ENCODE measurements at regions not wholly inside any gene's neighbourhood (a gene's known extent, or its start where the extent isn't known, plus 50 kb on each side); places are given as distances from the start of the nearest gene placed in this dataset.

DNA sequence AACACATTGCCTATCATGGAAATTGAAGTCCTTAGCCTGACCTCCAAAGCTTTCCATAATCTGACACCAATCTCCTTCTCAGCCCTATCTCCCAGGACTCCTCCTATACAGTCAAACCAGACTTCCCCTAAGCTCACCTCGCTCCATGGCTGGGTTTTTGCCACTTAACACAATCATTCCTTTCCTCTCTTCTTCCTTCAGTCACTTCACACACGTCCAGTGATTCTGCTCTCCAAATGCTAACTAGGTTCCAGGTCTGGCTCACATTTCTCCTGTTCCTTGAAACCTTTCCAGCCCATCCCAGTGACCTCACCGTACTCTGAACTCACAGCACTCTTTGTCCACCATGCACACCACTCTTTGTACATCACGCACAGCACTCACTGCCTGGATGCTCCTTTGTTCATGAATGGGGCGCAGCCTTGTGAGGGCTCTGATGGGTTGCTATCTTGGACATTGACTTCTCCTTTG lies 98.4 kb downstream of the GLUL start:
- no peak for DNase-seq (ENCODE audit: low read depth)

DNA sequence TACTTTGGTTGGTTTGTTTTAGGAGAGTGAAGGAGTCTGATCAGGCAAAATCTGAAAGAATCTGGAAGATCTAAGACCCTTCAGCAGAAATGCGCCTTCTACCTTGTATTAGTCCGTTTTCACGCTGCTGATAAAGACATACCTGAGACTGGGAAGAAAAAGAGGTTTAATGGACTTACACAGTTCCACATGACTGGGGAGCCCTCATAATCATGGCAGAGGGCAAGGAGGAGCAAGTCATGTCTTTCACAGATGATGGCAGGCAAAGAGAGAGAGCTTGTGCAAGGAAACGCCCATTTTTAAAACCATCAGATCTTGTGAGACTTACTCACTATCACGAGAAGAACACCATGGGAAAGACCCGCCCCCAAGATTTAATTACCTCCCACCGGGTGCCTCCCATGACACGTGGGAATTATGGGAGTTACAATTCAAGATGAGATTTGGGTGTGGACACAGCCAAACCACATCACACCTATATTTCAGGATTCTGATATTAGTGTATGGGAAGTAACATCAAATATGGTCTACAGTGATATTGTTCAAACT lies 99.3 kb downstream of the GLUL start:
- DNase-seq (ENCODE audit: low read depth): no peak

DNA sequence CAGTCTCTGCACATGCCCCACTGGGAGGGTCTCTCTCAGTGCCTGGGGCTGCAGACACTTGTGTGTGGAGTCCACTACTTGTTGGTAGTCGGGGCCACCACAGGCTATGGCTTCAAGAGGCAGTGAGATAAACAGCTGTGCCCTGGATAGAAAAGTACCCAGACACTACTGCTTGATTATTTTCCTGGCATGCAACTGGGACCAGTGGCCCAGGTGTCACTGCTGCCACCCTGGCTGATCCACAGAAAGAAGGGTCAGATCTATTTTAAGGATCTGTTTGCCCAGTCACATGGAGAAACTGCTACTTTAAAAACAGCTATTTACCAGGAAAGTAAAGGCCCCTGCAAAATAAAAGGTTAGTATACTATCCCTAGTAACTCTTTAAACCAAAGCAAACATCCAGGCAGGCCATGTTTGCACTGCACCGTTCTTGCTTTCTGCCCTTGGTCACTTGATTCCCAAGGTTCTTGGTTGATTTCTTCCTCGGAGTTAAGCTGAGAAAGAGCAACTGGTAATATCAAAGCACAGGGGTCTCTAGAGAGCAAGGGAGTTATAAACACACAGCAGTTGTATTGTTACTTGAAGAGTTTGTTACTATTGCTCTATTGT lies 99.9 kb downstream of the GLUL start:
- DNase-seq (ENCODE audit: low read depth): no peak

DNA sequence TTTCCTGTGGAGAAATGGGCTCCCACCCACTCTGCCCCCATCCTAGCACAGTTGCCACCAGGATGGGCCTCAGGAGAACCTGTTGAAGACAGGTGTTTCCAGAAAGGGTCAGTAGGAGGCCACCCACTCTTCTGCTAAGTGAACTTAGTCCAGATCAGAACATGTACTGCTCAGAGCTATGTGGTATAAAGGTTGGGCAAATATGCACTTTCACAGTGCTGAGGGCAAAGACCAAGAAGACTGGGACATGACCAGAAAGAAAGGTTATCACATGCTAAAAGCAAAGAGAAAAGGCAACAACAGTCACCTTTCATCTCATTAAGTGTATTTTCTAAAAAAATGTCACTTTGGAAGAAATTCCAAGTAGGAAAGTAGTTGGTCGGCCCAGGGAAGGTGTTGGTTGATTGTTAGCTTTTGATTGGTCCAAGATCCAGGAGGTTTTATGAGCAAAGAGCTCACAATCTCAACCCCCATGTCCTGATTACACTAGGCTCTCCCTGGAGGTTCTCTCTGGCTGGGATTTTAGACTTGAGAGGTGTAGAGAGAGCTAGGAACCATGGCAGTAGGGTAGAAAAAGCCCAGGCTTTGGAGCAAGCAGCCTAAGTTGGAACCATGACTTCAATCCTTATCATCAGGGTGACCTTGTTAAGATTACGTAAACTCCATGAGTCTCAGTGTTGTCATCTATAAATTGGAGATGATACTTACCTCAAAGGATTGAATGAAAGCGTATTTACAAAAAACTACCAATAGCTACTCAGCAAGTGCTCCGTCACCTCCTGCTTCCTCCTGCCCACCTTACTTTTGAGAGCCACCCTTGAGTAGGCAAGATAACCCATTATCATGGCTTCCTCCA lies 102.6 kb downstream of the GLUL start:
- DNase-seq (ENCODE audit: low read depth): no peak

DNA sequence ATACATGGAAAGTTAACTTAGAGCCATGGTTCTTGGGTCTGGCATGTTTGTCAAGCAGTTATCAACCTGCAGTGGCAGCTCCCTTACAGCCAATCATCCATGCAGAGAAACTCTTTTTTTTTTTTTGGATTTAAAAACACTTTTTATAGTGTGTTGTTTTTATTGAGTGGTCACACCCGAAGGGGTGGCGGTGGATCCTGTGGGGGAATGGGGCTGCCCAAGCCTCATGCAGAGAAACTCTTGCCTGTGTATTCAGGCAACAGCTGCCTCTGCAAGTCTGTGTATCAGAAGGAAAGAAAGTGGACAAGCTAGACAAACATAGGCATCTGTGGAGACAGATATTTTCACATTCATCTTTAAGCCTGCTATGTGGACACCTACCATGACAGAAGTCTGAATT lies 104.8 kb downstream of the GLUL start:
- no peak for DNase-seq (ENCODE audit: low read depth)

DNA sequence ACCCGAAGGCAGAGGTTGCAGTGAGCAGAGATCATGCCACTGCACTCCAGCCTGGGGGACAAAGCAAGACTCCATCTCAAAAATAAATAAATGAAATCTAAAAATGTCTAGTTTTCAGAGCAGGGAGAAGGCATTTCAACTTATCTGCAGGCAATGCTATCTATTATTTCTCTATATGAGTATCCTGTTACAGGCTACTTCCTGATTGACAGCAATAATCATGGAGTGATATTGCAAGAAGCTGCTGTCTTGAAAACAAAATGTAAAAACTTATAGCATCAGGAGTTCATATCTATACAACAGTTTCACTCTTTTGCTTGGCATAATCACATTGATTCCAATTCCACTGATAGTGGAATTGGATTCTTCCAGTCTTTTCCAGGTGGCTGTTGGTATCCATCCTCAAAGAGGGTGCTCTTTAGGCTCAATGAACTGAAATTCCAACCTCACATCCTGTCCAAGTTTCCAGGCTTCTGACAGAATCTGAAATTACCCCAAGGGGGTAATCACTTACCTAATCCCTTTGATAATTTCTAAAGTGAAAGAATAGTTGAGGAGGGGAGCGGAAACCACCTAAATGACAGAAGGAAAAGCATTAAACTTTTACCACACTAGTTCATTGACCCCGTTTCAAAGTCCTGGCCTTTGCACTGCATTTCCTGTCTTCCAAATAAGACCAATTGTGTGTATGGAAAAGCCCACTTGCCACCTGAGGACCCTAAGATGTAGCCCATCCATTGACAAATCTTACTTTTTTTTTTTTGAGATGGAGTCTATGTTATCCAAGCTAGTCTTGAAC lies 107.6 kb downstream of the GLUL start:
- no peak for DNase-seq (ENCODE audit: low read depth)

DNA sequence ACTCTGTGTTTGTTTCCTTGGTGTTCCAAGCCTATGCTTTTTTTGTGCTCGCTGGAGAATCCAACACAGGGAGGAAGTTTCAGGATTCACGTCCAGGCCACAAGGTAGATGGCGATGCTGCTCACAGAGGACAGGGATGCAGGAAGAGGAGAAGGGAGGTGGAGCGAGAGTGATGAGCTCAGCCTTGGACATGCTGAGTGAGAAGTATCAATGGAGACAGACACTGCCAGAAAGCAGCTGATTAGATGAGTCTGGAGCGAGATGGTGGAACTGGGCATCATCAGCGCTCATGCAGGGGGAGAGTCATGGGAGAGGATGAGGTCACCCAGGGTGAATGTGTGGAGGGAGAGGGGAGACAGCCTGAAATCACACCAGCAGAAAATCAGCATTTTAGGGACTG lies 110.0 kb downstream of the GLUL start:
- no peak for DNase-seq (ENCODE audit: low read depth)

DNA sequence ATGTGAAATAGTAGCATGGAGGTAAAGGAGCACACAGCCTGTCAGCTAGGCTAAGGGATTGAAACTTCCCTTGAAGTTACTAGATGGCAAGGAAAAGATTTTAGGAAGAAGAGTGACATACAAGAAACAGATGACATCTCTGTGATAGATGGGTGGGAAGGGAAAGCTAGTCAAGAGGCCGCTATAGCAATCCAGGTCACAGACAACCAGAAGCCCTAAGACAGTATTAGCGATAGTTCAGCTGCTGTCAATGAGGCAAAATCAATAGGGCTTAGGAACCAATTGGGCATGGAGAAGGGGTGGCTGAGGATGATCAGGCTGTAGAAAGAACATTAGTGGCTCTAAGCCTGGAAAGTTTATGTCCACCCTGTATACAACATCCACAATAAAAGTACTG lies 111.1 kb downstream of the GLUL start:
- DNase-seq (ENCODE audit: low read depth): no peak

DNA sequence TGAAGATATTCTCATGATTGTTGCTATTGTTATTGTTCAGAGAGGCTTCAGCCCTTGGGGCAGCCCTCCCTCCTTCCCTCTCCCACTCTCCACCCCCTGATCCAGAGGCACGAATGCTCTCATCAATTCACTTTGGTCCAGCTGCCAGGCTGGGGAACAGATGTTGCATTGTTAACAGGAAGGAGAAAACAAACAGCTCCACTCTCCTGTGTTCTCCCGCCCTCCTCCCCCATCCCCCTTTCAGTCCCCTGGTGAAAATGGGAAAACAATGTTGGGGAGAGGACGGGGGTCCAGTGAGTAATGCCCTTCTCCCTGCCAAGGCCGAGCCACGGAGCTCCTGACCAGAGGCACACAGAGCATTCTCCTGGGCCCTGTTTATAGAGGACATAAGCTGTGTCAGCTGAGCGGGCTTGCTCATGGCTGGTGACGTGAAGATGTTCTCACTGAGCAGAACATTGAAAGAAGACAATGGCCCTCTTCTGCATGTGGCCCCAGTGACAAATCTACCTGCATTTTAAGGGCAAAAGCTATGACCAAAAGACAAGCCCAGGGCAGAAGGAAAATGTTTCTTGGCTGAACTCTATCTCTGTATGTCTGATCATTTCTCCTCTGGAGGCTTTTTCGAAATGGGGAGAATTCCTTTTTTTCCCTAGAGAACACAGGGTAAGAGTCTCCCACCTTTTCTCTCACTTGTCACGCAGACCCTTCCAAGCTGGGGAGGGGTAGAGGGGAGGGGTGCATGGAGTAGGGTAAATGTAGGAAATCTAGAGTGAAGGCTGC lies 111.7 kb downstream of the GLUL start:
- no peak for DNase-seq (ENCODE audit: low read depth)

DNA sequence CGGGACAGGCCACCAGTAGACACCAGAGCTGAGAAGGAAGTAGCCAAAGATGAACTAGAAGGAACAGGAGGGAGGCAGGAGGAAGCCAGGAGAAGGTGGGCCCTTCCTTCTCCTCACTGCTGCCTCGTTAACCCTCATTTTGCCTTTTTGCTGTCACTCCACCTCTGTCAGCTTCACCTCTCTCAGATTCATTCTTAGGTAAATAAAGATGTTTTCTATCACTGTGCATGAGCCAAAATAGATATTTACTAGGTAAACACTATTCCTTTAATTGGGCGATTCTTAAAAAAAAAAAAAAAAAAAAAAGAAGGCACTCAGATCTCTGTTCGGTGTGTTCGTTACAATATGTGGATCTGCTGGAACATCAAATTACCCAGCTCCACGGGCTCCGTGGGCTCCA lies 112.3 kb downstream of the GLUL start:
- no peak for DNase-seq (ENCODE audit: low read depth)

DNA sequence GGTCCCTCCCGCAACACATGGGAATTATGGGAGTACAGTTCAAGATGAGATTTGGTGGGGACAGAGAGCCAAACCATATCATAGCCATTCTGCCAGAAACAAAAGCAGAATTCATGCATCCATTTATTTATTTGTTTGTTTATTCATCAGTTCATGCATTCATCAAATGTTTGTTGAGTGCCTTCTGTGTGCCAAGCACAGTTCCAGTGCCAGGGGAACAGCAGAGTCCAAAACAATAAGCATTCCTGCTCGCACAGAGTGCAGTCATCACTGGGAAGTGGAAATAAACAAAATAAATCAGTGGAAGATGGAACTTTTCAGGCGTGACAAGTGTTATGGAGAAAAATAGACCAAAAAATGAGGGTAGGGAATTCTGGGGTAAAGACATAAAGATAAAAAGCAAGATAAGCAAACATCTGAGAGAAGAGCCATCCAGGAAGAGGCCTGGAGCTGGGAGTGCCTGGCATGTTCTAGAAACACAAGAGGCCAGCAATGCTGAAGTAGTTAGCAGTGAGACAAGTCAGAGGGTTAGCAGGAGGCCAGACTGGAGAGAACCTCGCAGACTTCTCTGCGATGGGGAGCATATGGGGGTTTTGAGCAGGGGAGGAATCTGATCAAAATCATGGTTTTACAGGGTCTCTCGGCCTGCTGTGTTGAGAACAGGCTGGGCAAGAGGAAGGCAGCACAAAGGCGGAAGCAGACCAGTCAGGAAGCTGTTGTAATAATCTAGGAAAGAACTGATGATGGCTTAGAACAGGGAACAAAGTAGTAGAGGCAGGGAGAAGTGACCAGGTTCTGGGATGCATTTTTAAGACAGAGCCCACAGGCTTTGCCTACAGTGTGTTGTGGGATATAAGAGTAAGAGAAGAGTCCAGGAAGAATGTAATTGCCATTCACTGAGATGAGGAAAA lies 113.2 kb downstream of the GLUL start:
- no peak for DNase-seq (ENCODE audit: low read depth)

DNA sequence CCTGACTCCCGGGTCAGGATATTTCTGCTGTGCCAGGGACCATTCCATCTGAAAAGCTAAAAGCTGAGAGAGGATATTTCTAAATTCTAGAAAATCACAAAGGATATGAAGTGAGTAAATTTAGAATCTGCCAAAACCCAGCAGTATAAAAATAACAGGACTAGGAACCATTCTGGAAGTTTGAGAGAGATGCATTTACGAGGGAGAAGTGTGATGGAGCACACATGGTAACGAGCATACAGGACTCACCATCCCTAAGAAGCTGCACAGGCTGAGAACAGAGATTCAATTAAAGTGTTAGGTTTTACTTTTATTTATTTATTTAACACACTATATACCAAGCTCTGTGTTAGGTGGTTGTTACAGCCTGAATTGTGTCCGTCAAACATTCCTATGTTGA lies 116.3 kb downstream of the GLUL start:
- DNase-seq (ENCODE audit: low read depth): no peak

DNA sequence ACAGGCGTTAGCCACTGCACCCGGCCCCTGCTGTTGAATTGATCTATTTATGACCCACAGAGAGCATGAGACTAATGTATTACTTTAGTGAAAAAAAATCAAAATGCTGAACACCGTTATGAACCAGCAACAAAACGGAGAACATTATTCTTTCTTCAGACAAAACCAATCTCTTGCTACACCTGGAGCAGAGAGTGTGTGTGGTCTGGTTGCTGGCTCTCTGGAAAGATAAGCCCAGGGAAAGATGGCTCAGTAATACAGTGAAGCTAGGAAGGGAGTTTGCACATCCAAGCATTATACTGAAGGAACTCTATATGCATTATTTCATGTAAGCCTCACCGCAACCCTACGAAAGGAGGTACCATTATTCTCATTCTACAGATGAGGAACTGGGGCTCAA lies 117.0 kb downstream of the GLUL start:
- DNase-seq (ENCODE audit: low read depth): no peak

DNA sequence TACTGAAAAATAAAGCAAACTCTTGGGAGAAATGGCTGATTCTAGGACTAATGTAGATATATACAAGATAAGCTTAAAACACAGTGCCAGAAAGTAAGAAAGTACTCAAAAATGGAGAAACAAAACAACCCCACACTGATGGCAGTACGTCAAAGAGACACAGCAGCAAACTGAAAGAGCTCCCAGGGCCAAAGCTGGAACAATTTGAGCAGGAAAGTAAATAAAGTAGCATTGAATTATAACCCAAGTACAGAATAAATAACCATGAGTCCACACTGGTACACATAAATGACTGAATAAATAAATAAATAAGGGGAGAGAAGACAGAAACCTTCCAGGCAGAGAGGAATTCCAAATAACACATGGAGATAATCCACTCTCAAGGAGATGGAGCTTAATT lies 120.9 kb downstream of the GLUL start:
- DNase-seq (ENCODE audit: low read depth): no peak

DNA sequence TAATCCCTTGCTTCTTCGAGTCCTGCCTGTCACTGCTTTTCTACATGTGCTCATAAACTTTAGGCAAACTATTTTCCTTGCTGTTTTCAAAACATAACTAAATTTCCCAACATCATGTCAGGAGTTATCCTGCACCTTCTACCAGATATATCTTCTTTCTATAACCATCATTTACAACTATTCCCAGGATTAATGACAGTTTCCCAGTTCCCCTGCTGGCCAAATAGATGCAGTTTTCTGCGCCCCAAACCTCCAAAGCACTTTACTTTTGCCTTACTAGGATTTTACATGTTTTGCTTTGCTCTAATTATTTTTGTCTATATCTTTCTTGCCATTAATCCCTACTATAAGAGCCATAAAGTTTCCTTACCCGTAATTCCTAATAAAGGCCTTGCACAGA lies 122.5 kb downstream of the GLUL start:
- DNase-seq (ENCODE audit: low read depth): no peak

DNA sequence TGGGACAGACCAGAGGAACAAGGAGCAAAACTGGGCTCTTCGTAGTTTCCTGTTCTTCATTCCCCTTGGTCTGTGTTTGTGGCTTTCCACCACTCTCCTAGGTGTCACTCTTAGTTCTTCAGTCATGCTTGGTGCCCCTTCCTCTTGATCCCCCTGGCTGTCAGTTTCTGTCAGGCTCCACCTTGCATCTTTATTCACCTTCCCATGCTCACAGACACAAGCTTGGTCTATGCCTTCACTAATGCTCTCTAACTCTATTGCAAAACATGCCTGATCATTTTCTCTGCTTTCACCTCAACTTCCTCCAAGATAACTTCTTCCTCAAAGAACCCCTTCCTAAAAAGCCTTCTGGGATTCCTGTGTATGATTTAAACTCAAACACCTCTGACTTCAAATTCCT lies 122.9 kb downstream of the GLUL start:
- DNase-seq (ENCODE audit: low read depth): no peak

DNA sequence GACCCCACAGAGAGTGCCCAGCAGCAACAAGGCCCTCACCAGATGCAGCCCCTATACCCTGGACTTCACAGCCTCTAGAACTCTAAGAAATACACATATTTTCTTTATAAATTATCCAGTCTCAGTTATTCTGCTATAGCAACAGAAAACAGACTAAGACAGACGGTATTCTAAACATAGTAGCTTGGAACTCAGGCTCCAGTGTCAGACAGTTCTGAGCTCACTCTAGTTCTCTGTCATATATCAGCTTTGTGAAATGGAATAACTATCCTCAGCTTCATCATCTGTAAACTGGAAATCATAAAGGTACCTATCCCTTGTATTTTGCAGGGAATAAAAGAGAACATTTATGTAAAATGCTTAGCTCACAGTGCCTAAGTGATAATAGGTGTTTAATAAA lies 127.4 kb downstream of the GLUL start:
- no peak for DNase-seq (ENCODE audit: low read depth)

DNA sequence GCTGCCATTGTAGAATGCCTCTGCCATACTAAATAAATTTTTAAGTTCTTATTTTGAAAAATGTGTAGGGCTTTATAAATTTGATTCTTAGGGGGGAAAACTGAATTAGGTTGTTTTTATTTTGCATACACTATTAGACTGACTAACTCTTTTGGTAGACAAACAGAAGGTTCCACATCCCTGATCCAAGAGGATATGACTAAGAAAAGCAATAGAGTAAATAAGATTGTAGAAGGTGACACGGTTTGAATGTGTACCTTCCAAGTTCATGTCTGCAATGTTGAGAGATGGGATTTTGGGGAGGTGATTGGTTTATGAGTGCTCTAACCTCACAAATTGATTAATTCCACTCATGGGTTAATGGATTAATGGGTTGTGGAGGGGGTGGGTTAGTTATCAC lies 127.9 kb downstream of the GLUL start:
- DNase-seq (ENCODE audit: low read depth): no peak

DNA sequence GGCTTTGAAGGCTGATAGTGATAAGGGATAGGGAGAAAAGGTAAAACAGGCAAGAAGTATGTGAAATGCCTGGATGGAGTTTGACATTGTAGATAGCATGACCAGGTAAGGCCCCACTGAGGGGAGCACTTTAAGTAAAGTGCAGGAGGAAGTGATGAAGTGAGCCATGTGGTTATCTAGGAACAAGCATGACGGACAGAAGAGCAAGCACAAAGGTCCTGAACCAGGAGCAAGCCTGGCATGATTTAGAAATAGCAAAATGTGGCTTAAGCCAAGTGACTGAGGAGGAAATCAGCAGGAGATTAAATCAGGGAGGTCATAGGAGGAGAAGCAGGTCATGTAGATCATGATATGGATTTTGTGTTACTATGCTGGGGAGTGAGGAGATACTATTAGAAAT lies 129.2 kb downstream of the GLUL start:
- DNase-seq (ENCODE audit: low read depth): no peak

DNA sequence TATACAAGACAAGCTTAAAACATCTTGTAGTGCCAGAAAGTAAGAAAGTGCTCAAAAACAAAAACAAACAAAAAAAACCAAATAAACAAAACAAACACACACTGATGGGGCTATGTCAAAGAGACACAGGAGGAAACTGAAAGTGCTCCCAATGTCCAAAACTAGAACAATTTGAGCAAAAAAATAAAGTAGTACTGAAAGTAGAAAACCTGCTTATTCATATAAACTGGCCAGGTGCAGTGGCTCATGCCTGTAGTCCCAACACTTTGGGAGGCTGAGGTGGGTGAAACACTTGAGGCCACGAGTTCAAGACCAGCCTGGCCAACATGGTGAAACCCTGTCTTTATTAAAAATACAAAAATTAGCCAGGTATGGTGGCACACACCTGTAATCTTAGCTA lies 129.9 kb downstream of the GLUL start:
- DNase-seq (ENCODE audit: low read depth): no peak

DNA sequence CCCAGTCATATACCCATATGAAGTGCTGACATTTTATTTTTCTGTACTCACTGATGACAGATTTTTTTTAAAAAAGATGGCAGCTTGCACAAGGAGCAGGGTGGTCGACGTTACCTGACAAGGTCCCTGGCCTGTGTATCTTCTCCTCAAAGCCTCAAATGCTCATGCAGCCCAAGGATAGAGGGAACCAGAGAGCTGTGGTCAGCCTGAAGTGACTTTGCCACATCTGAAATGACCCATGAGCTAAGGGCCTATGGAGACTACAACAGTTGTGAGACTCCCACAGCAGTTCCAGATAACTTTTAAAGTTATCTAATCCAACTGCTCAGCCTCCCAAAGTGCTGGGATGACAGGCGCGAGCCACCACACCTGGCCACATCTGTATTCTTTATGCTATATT lies 131.1 kb downstream of the GLUL start:
- no peak for DNase-seq (ENCODE audit: low read depth)

All from activated T-helper 1 cell treated with Interleukin-2 at 50 U/mL for 16 hours (primary cell).